Esophagus muscularis mucosa (tissue), 4 donors: ENCODE measurements at regions not wholly inside any gene's neighbourhood (a gene's known extent, or its start where the extent isn't known, plus 50 kb on each side); places are given as distances from the start of the nearest gene placed in this dataset.
A peak's percentile ranks its signal among the peaks of the same experiment; 100 is the strongest.

Source experiments
- DNase-seq: peaks from one replicate; pipeline ENCODE4 v3.0.0-alpha.2; 2017; ENCODE audit errors: extremely low spot score
- H3K27ac ChIP-seq, 4 donors: fragments of 200-600 bp; sonication (generic); replicated peaks in 1 of 4; 1 replicate in 3 of 4; 2 replicates in 1 of 4; pipeline ENCODE4 v1.5.1; 2016 to 2019; ENCODE audit warnings: mild to moderate bottlenecking in 1 of 4
- H3K27me3 ChIP-seq, 4 donors: fragments of 200-600 bp; sonication (generic); one replicate each; pipeline versions ENCODE4 v1.5.1 to v1.6.0; 2016 to 2019
- H3K36me3 ChIP-seq, 4 donors: fragments of 200-600 bp; sonication (generic); one replicate each; pipeline ENCODE4 v1.5.1; 2016 to 2019
- H3K4me1 ChIP-seq, 4 donors: fragments of 200-600 bp; sonication (generic); one replicate each; pipeline ENCODE4 v1.5.1; 2016 to 2019
- H3K4me3 ChIP-seq, 4 donors: fragments of 200-600 bp; sonication (generic); 1 replicate in 2 of 4; 2 replicates in 2 of 4; pipeline ENCODE4 v1.5.1; 2016 to 2019; ENCODE audit warnings: mild to moderate bottlenecking in 4 of 4, moderate library complexity in 1 of 4
- H3K9me3 ChIP-seq, 4 donors: fragments of 200-600 bp; sonication (generic); 1 replicate in 3 of 4; 2 replicates in 1 of 4; pipeline ENCODE4 v1.5.1; 2016 to 2019
- EP300 ChIP-seq: sonication (generic); formaldehyde crosslinking; IDR thresholded peaks from one replicate; pipeline ENCODE4 v1.6.1; 2017; ENCODE audit warnings: antibody characterized with exemption
- POLR2A ChIP-seq: fragments of 450-650 bp; IDR thresholded peaks from one replicate; pipeline ENCODE4 v1.6.1; 2017; ENCODE audit warnings: antibody characterized with exemption, moderate library complexity, mild to moderate bottlenecking, low read depth
- POLR2AphosphoS5 ChIP-seq, 2 donors: sonication (generic); formaldehyde crosslinking; IDR thresholded peaks; one replicate each; pipeline ENCODE4 v1.6.1; 2017; ENCODE audit warnings: antibody characterized with exemption in 2 of 2
- WGBS: methylation state at CpG from one replicate; pipeline ENCODE4 v1.1.5; 2018; 5-methylcytosine and 5-hydroxymethylcytosine counted together
- intact Hi-C: fragments of 100-400 bp; cut with DNase I; formaldehyde crosslinking; loops from one replicate; pipeline ENCODE4 v1.15.1; 2023
- TF ChIP-seq, protein P1 (sequence below), 3 experiments: fragments of 200-600 bp in 2 of 3; fragments of 450-650 bp in 1 of 3; sonication (generic) in 2 of 3; IDR thresholded peaks; one replicate each; pipeline ENCODE4 v1.5.1; 2017 to 2019; ENCODE audit warnings: antibody characterized with exemption in 3 of 3, mild to moderate bottlenecking in 2 of 3, moderate library complexity in 1 of 3

DNA sequence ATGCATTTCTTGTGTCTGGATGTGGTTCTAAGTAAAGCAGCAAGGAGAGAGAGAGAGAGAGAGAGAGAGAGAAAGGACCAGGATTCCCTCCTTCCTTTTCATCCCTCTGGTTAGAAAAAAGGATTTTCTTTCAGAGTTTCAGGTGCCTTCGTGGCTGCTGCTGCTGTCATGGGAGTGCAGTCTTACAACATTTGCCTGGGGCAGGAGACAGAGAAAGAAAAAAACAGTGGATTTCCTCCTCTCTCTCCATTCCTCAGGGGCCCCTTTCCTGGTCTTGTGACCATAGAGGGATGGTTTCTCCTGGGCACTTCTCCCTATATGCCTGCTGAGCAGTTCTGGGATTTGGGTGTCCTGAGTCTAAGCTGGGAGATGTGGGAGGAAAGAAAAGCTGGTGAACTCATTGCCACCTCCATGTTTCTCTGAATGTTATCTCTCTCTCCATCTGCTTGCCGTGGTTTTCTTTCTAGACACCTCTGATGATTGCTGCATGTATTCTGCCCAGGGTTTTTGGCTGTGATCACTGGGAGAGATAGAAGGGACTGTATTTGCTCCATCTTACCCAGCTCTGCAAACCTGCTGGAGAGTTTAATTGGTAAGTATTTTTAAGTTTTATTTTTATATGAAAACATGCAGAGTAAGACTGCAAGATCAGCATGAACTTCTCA is 142.4 kb upstream of the RGMA start:
- H3K4me1 ChIP-seq, result no peaks in the 10 kb centered on the region
- intact Hi-C loops, result no loop called here
- WGBS, result 63% methylated on average over 2 of the region's 2 CpGs
- TF ChIP-seq POLR2AphosphoS5 (IDR thresholded peaks at IDR 0.05) (no peak), EP300 (no peak), POLR2A (no peak)
- TF ChIP-seq, protein P1, sequence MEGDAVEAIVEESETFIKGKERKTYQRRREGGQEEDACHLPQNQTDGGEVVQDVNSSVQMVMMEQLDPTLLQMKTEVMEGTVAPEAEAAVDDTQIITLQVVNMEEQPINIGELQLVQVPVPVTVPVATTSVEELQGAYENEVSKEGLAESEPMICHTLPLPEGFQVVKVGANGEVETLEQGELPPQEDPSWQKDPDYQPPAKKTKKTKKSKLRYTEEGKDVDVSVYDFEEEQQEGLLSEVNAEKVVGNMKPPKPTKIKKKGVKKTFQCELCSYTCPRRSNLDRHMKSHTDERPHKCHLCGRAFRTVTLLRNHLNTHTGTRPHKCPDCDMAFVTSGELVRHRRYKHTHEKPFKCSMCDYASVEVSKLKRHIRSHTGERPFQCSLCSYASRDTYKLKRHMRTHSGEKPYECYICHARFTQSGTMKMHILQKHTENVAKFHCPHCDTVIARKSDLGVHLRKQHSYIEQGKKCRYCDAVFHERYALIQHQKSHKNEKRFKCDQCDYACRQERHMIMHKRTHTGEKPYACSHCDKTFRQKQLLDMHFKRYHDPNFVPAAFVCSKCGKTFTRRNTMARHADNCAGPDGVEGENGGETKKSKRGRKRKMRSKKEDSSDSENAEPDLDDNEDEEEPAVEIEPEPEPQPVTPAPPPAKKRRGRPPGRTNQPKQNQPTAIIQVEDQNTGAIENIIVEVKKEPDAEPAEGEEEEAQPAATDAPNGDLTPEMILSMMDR (IDR thresholded peaks at IDR 0.05), result no peak
- H3K27ac ChIP-seq, result no peak overlapping the region
- DNase-seq, result peak; percentile 53
- no peaks in the 10 kb centered on the region for H3K9me3 ChIP-seq
- H3K4me3 ChIP-seq, result no peak overlapping the region
- H3K36me3 ChIP-seq, result no peaks in the 10 kb centered on the region
- no peaks in the 10 kb centered on the region for H3K27me3 ChIP-seq

DNA sequence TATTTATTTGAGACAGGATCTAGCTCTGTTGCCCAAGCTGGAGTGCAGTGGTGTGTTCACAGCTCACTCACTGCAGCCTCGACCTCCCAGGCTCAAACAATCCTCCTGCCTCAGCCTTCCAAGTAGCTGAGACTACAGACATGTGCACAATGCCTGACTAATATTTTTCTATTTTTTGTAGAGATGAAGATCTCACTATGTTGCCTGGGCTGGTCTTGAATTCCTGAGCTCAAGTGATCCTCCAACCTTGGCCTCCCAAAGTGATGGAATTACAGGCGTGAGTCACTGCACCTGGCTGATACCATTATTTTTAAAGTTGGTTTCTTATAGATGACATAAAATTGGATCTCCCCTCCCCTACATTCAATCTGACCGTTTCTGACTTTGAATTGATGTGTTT is 139.5 kb upstream of the RGMA start:
- 85% methylated on average over 3 of the region's 3 CpGs for WGBS
- H3K27ac ChIP-seq, result no peak overlapping the region
- no peaks in the 10 kb centered on the region for H3K36me3 ChIP-seq
- no peaks in the 10 kb centered on the region for H3K4me1 ChIP-seq
- no peak overlapping the region for H3K4me3 ChIP-seq
- H3K9me3 ChIP-seq, result no peaks in the 10 kb centered on the region
- DNase-seq, result no peak
- intact Hi-C loops, result no loop called here
- TF ChIP-seq POLR2A (no peak), EP300 (no peak), POLR2AphosphoS5 (IDR thresholded peaks at IDR 0.05) (no peak)
- TF ChIP-seq, protein P1 (IDR thresholded peaks at IDR 0.05), result no peak
- no peaks in the 10 kb centered on the region for H3K27me3 ChIP-seq

DNA sequence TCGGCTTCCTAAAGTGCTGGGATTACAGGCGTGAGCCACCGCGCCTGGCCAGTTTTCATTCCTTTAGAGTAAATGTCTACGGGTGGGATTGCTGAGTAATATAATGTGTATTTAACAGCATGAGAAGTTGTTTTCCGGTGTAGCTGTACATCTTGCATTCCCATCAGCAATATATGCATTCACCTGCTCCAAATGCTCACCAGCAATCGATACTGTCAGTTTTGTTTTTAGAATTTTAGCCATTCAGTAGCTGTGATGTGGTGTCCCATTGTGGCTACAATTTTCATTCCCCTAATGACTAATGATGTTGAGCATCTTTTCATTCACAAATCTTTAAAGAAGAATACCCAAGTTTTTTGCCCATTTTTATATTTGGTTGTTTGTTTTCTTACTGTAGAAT is 134.8 kb upstream of the RGMA start:
- intact Hi-C loops, result no loop called here
- Histone ChIP-seq H3K36me3 (no peaks in the 10 kb centered on the region), H3K27ac (no peak overlapping the region), H3K4me1 (no peaks in the 10 kb centered on the region), H3K4me3 (no peak overlapping the region), H3K27me3 (no peaks in the 10 kb centered on the region), H3K9me3 (no peaks in the 10 kb centered on the region)
- TF ChIP-seq EP300 (no peak), POLR2A (no peak), POLR2AphosphoS5 (IDR thresholded peaks at IDR 0.05) (no peak)
- TF ChIP-seq, protein P1 (IDR thresholded peaks at IDR 0.05), result no peak
- WGBS, result 99% methylated on average over 7 of the region's 7 CpGs
- peak; percentile 26 for DNase-seq

DNA sequence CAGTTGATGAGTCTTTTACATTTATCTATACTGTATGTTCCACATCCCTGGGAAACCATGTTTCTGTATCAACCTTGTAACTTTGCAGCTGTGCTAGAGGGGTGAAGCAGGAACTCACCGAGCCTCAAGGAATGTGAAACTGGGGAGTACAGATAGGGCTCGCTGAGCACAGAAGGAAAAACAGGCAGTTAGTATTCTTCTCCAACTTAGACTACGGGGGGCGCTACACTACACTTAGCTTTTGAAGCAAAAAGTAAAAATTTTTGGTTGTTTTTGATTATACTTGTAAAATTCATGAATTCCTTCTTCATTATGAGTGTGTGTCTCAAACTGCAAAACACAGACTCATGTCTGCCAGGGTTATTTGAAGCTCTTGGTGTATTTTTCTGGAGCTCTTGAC is 132.7 kb upstream of the RGMA start:
- H3K4me1 ChIP-seq, result no peaks in the 10 kb centered on the region
- no peak overlapping the region for H3K27ac ChIP-seq
- peak; percentile 55 for DNase-seq
- intact Hi-C loops, result no loop called here
- no peaks in the 10 kb centered on the region for H3K9me3 ChIP-seq
- no peaks in the 10 kb centered on the region for H3K27me3 ChIP-seq
- no peak overlapping the region for H3K4me3 ChIP-seq
- 71% methylated on average over 4 of the region's 4 CpGs for WGBS
- H3K36me3 ChIP-seq, result no peaks in the 10 kb centered on the region
- TF ChIP-seq, protein P1 (IDR thresholded peaks at IDR 0.05), result no peak
- no peak for TF ChIP-seq POLR2AphosphoS5 (IDR thresholded peaks at IDR 0.05)
- TF ChIP-seq POLR2A, result no peak
- TF ChIP-seq EP300, result no peak

DNA sequence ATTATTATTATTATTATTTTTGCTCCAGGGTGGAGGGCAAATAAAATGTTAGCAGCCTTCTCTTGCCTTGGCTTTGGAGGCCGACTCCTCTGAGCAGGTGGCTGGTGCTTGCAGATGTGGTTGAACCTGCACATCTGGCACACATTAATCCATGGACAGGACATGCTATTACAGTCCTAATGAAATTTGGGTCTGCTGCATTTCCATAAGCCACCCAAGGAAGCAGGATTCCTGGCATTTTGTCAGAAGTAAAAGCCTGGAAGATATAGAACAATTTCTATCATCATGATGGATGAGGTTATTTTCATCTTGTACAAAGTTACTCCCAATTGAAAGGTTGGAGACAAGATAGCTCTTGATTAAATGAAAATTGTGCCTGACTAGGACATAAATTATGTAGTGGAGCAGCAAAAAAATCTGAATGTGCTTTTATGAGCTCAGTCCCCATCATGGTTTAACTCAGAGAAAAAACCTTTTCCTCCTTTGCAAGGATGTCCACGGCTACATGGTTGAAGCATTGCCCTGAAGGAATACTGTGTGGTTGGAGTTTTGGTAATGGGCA is 130.9 kb upstream of the RGMA start:
- Histone ChIP-seq H3K27me3 (no peaks in the 10 kb centered on the region), H3K27ac (no peak overlapping the region), H3K4me3 (no peak overlapping the region), H3K36me3 (no peaks in the 10 kb centered on the region), H3K4me1 (no peaks in the 10 kb centered on the region), H3K9me3 (no peaks in the 10 kb centered on the region)
- peak; percentile 47 for DNase-seq
- intact Hi-C loops, result no loop called here
- TF ChIP-seq, protein P1 (IDR thresholded peaks at IDR 0.05), result no peak
- TF ChIP-seq POLR2AphosphoS5 (IDR thresholded peaks at IDR 0.05) (no peak), POLR2A (no peak), EP300 (no peak)
- WGBS, result 77% methylated on average over 2 of the region's 2 CpGs
